ENCODE measurements at regions not wholly inside any gene's neighbourhood (a gene's known extent, or its start where the extent isn't known, plus 50 kb on each side); places are given as distances from the start of the nearest gene placed in this dataset.

- no peak for TF ChIP-seq ZFP3 (tag by site-specific recombination; IDR thresholded peaks at IDR 0.05; ENCODE audit: low read depth)
- TF ChIP-seq, protein P1, sequence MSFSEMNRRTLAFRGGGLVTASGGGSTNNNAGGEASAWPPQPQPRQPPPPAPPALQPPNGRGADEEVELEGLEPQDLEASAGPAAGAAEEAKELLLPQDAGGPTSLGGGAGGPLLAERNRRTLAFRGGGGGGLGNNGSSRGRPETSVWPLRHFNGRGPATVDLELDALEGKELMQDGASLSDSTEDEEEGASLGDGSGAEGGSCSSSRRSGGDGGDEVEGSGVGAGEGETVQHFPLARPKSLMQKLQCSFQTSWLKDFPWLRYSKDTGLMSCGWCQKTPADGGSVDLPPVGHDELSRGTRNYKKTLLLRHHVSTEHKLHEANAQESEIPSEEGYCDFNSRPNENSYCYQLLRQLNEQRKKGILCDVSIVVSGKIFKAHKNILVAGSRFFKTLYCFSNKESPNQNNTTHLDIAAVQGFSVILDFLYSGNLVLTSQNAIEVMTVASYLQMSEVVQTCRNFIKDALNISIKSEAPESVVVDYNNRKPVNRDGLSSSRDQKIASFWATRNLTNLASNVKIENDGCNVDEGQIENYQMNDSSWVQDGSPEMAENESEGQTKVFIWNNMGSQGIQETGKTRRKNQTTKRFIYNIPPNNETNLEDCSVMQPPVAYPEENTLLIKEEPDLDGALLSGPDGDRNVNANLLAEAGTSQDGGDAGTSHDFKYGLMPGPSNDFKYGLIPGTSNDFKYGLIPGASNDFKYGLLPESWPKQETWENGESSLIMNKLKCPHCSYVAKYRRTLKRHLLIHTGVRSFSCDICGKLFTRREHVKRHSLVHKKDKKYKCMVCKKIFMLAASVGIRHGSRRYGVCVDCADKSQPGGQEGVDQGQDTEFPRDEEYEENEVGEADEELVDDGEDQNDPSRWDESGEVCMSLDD (tag by site-specific recombination; IDR thresholded peaks at IDR 0.05): no peak
These were observed 1198.5 kb upstream of the SORCS1 start for GRCh38 chr10:108362961-108363360.
